SH-SY5Y (cell line): ENCODE measurements at regions not wholly inside any gene's neighbourhood (a gene's known extent, or its start where the extent isn't known, plus 50 kb on each side); places are given as distances from the start of the nearest gene placed in this dataset.

Experiments
- GATA2 ChIP-seq: IDR thresholded peaks from 2 replicates; pipeline ENCODE4 v1.6.1; 2011; ENCODE audit warnings: mild to moderate bottlenecking, low read depth, low read length
- GATA3 ChIP-seq: IDR thresholded peaks from 2 replicates; pipeline ENCODE4 v1.6.1; 2011; ENCODE audit warnings: low read depth, mild to moderate bottlenecking, low read length, moderate library complexity

DNA sequence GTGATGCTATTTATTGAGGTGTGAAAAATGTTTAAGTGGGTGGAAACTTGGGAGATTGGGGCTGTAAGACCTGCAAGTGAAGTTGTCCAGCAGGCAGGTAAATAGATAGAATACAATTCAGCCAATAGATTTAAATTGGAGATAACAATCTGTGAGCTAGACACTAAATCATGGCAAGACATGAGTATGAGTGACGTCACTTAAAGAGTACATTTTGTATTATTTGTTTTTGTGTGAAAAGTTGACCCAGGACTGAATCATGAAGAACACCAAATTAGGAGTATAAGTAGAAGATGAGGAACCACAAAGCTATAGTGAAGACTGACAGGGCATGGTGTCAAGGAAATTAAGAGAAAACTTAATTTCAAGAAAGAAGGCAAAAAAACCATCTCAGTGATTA lies 249.1 kb upstream of the SEMA3C start:
- TF ChIP-seq GATA3 (no peak), GATA2 (no peak)
